Endothelial cell of umbilical vein (primary cell): ENCODE measurements at regions not wholly inside any gene's neighbourhood (a gene's known extent, or its start where the extent isn't known, plus 50 kb on each side); places are given as distances from the start of the nearest gene placed in this dataset.
A peak's percentile ranks its signal among the peaks of the same experiment; 100 is the strongest.

ENCODE experiments used
- BruUV-seq: library from RNA; stranded (reverse); fragments of 400-500 nt; replicated peaks from 2 replicates; lab custom pipeline; 2021; lab: Mats Ljungman, UMichigan
- CTCF ChIA-PET: fragments of 300-600, 350-600 bp; sonication (Branson Sonifier 250); formaldehyde crosslinking; loops from one replicate; lab custom pipeline; 2021; ENCODE audit warnings: antibody characterized with exemption, inconsistent platforms; lab: Charles Lee
- POLR2A ChIA-PET: fragments of 300-600, 350-600 bp; sonication (Branson Sonifier 250); formaldehyde crosslinking; loops from one replicate; lab custom pipeline; 2021; ENCODE audit warnings: antibody characterized with exemption, inconsistent platforms; lab: Charles Lee
- DNase-seq: peaks from one replicate; pipeline ENCODE4 v3.0.0-alpha.2; 2011; ENCODE audit warnings: low read depth, low spot score
- FAIRE-seq: peaks from 2 replicates; lab custom pipeline; 2011; peaks lifted over from hg19 to GRCh38; lab: Jason Lieb, UNC
- H2AFZ ChIP-seq: 2 replicates; pipeline ENCODE4 v1.6.0; 2012; ENCODE audit warnings: low read depth, low read length, control low read depth, inconsistent platforms
- H3K27ac ChIP-seq: 2 replicates; pipeline ENCODE4 v1.5.1; 2011; ENCODE audit warnings: low read depth, mild to moderate bottlenecking, control low read depth, low read length, moderate library complexity; ENCODE audit not compliant: insufficient read depth
- H3K27me3 ChIP-seq, 2 experiments: 2 replicates each; pipeline versions ENCODE4 v1.6.0 to v1.6.1; 2011; ENCODE audit warnings: low read length in 2 of 2, mixed read lengths in 1 of 2; ENCODE audit not compliant: control insufficient read depth in 2 of 2, insufficient read depth in 2 of 2
- H3K36me3 ChIP-seq, 2 experiments: 2 replicates in 1 of 2; 3 replicates in 1 of 2; pipeline ENCODE4 v1.5.1; 2011; ENCODE audit warnings: low read length in 2 of 2, mild to moderate bottlenecking in 1 of 2, moderate library complexity in 1 of 2; ENCODE audit not compliant: control insufficient read depth in 2 of 2, insufficient read depth in 2 of 2; ENCODE audit errors: extremely low read depth in 1 of 2
- H3K4me1 ChIP-seq: 3 replicates; pipeline ENCODE4 v1.5.1; 2011; ENCODE audit warnings: mild to moderate bottlenecking, low read length; ENCODE audit not compliant: control insufficient read depth, insufficient read depth; ENCODE audit errors: extremely low read depth
- H3K4me2 ChIP-seq: 2 replicates; pipeline ENCODE4 v1.6.1; 2011; ENCODE audit warnings: low read length, control low read depth, mixed read lengths; ENCODE audit not compliant: insufficient read depth
- H3K4me3 ChIP-seq, 3 experiments: fragments of 200-600 bp in 1 of 3; sonication (generic), shearing (Covaris generic) in 1 of 3; replicated peaks in 1 of 3; 2 replicates each; pipeline ENCODE4 v1.5.1; 2011 to 2016; ENCODE audit warnings: control low read depth in 3 of 3, low read length in 3 of 3, mild to moderate bottlenecking in 2 of 3, inconsistent platforms in 1 of 3, low read depth in 1 of 3, moderate library complexity in 1 of 3; ENCODE audit not compliant: insufficient read depth in 1 of 3
- H3K79me2 ChIP-seq: 2 replicates; pipeline ENCODE4 v1.6.0; 2012; ENCODE audit warnings: low read length, inconsistent platforms; ENCODE audit not compliant: control insufficient read depth, insufficient read depth
- H3K9ac ChIP-seq: replicated peaks from 2 replicates; pipeline ENCODE3; 2011; ENCODE audit warnings: low read length, control low read depth; ENCODE audit not compliant: insufficient read depth; ENCODE audit errors: extremely low read depth
- H3K9me1 ChIP-seq: replicated peaks from 3 replicates; pipeline ENCODE4 v1.6.0; 2011; ENCODE audit warnings: mild to moderate bottlenecking, low read length; ENCODE audit not compliant: control insufficient read depth, insufficient read depth; ENCODE audit errors: extremely low read depth
- H3K9me3 ChIP-seq: replicated peaks from 2 replicates; pipeline ENCODE4 v1.5.1; 2012; ENCODE audit warnings: low read length, inconsistent platforms; ENCODE audit not compliant: control insufficient read depth, insufficient read depth
- H4K20me1 ChIP-seq: replicated peaks from 2 replicates; pipeline ENCODE3; 2011; ENCODE audit warnings: mild to moderate bottlenecking, low read length; ENCODE audit not compliant: control insufficient read depth, insufficient read depth; ENCODE audit errors: extremely low read depth
- CTCF ChIP-seq, 2 donors: IDR thresholded peaks; 1 replicate in 1 of 2; 2 replicates in 1 of 2; pipeline ENCODE4 v1.5.1; 2011; ENCODE audit warnings: low read length in 2 of 2, mild to moderate bottlenecking in 2 of 2, moderate library complexity in 2 of 2, control low read depth in 1 of 2, inconsistent platforms in 1 of 2, low read depth in 1 of 2; ENCODE audit not compliant: insufficient read depth in 1 of 2; ENCODE audit errors: extremely low read depth in 1 of 2
- EZH2 ChIP-seq: IDR thresholded peaks from 2 replicates; pipeline ENCODE4 v1.6.1; 2012; ENCODE audit warnings: borderline replicate concordance, low read depth, mild to moderate bottlenecking, moderate library complexity, low read length, inconsistent platforms; ENCODE audit not compliant: severe bottlenecking
- FOS ChIP-seq: IDR thresholded peaks from 2 replicates; pipeline ENCODE4 v1.6.1; 2011; ENCODE audit warnings: mild to moderate bottlenecking, low read length, moderate library complexity, borderline replicate concordance; ENCODE audit not compliant: insufficient read depth
- GATA2 ChIP-seq: IDR thresholded peaks from 2 replicates; pipeline ENCODE4 v1.7.0; 2011; ENCODE audit warnings: low read depth, mild to moderate bottlenecking, moderate library complexity, mixed read lengths, low read length; ENCODE audit not compliant: insufficient read length, insufficient read depth
- JUN ChIP-seq: IDR thresholded peaks from 2 replicates; pipeline ENCODE4 v1.6.1; 2011; ENCODE audit warnings: borderline replicate concordance, low read depth; ENCODE audit not compliant: insufficient read length, insufficient read depth
- MAX ChIP-seq: IDR thresholded peaks from 2 replicates; pipeline ENCODE4 v1.6.1; 2011; ENCODE audit not compliant: insufficient read depth, insufficient read length
- MYC ChIP-seq: IDR thresholded peaks from one replicate; pipeline ENCODE4 v1.6.1; 2011; ENCODE audit warnings: mild to moderate bottlenecking, low read depth, low read length
- POLR2A ChIP-seq: IDR thresholded peaks from 2 replicates; pipeline ENCODE4 v1.6.1; 2012; ENCODE audit warnings: low read depth, mild to moderate bottlenecking, control low read depth, low read length
- POLR2AphosphoS5 ChIP-seq: IDR thresholded peaks from 2 replicates; pipeline ENCODE4 v1.6.1; 2012; ENCODE audit warnings: low read depth, mild to moderate bottlenecking, control low read depth, low read length, moderate library complexity; ENCODE audit not compliant: insufficient read depth
- dilution Hi-C: fragments of 300-500 bp; cut with MboI; formaldehyde crosslinking; loops from one replicate; pipeline ENCODE4 v1.15.0; 2019; ENCODE audit warnings: low sequenced_read_pairs; ENCODE audit not compliant: extremely low pct_ligation_motif_present
- intact Hi-C: fragments of 100-400 bp; cut with micrococcal nuclease; formaldehyde crosslinking; loops from one replicate; pipeline ENCODE4 v1.10.0; 2022

- no peaks in the 10 kb centered on the region for H3K36me3 ChIP-seq
- no peak for TF ChIP-seq CTCF (IDR thresholded peaks at IDR 0.05; ENCODE audit: extremely low read depth in 1 of 2, insufficient read depth in 1 of 2, low read depth in 1 of 2, low read length in 2 of 2)
- TF ChIP-seq GATA2: no peak
- TF ChIP-seq MYC: no peak
- no peak for TF ChIP-seq JUN
- H3K9me1 ChIP-seq: no peaks in the 10 kb centered on the region
- no peak overlapping the region for H3K4me3 ChIP-seq
- no peak overlapping the region for H3K27ac ChIP-seq
- no peak overlapping the region for H2AFZ ChIP-seq
- dilution Hi-C loops: no loop called here
- H4K20me1 ChIP-seq: no peaks in the 10 kb centered on the region
- POLR2A ChIA-PET: no interaction called here
- H3K9me3 ChIP-seq: no peaks in the 10 kb centered on the region
- intact Hi-C loops: loop anchor here (5.0 kb wide), 1 partner anchor 877 kb away; no protein-coding TSS in a partner anchor
- H3K79me2 ChIP-seq: no peaks in the 10 kb centered on the region
- no peak overlapping the region for H3K4me2 ChIP-seq
- FAIRE-seq: peak; percentile 79
- no peaks in the 10 kb centered on the region for H3K4me1 ChIP-seq
- peak; percentile 85 for DNase-seq
- CTCF ChIA-PET: no interaction called here
- H3K27me3 ChIP-seq: no peaks in the 10 kb centered on the region
- BruUV-seq: no TSS peak
- H3K9ac ChIP-seq: no peak overlapping the region
These were observed 97.3 kb downstream of the PPP1R2C start for GRCh38 chrX:42680666-42681065.

- Histone ChIP-seq H3K4me3 (no peak overlapping the region), H3K4me1 (no peaks in the 10 kb centered on the region), H3K9me1 (no peaks in the 10 kb centered on the region), H3K9ac (no peak overlapping the region), H3K36me3 (no peaks in the 10 kb centered on the region), H3K9me3 (no peaks in the 10 kb centered on the region), H2AFZ (no peak overlapping the region), H3K79me2 (no peaks in the 10 kb centered on the region), H3K27ac (no peak overlapping the region), H3K27me3 (no peaks in the 10 kb centered on the region), H4K20me1 (no peaks in the 10 kb centered on the region), H3K4me2 (no peak overlapping the region)
- TF ChIP-seq MAX (no peak), POLR2A (no peak), FOS (no peak), POLR2AphosphoS5 (no peak), EZH2 (no peak), JUN (no peak), MYC (no peak), GATA2 (no peak)
- dilution Hi-C loops: no loop called here
- ChIA-PET POLR2A (no interaction called here), CTCF (interaction anchor here (0.8 to 1.2 kb wide), 4 partner anchors 37 to 897 kb away, joined by 3 to 5 read pairs (median 3); no protein-coding TSS in a partner anchor)
- intact Hi-C loops: no loop called here
- FAIRE-seq: no peak
- DNase-seq: peak; percentile 3
- BruUV-seq: no TSS peak
These were observed 99.8 kb downstream of the PPP1R2C start for GRCh38 chrX:42678133-42678532.
